COLO668 (cell line): ENCODE measurements at regions not wholly inside any gene's neighbourhood (a gene's known extent, or its start where the extent isn't known, plus 50 kb on each side); places are given as distances from the start of the nearest gene placed in this dataset.

Source experiments
- DNase-seq: peaks from one replicate; lab custom pipeline; 2025; ENCODE audit not compliant: unreplicated experiment; lab: John Stamatoyannopoulos, UW

GRCh38 chr2:129642526-129643043 is 336.9 kb upstream of the RAB6C start:
- no peak for DNase-seq

DNA sequence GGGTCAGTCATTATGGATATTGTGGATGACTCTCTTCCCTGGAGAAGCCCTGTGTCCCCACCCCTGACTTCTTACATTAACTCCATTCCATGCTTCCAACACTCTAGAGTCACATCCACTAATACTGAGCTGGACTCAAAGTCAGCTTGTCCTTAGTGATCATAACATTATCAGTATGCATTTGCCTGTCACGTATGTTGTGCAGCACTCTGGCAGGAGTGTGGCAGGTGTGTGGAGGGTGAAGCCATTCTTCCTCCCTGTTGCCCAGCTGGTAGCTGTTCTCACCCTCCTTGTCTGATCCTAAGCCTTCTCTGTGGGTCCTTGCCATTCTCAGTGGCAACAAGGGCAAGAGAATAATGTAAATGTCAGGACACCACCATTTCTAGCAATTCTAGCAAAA is 334.1 kb upstream of the RAB6C start:
- no peak for DNase-seq

- no peak for DNase-seq
Measured at GRCh38 chr2:129646107-129646506, 333.4 kb upstream of the RAB6C start.

DNA sequence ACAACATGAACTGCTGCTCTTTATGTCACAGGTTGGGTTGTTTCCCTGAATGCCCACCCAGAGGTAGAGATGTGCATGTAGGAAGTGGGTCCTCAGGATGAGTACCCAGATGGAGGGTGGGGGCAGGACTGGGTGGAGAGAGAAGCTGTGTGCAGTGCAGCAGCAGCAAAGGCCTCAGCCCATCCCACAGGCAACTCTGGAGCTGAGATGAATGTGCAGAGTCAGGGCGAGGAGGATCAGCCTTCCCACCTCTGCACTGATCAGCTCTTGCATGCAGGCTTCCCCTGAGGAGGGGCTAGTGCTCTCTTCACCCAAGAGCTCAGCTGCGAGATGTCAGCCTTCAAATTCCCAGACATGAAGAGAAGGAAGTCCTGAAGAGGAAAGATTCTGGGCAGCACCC is 326.2 kb upstream of the RAB6C start:
- DNase-seq, result no peak

GRCh38 chr2:129654331-129654730 is 325.1 kb upstream of the RAB6C start:
- no peak for DNase-seq

DNA sequence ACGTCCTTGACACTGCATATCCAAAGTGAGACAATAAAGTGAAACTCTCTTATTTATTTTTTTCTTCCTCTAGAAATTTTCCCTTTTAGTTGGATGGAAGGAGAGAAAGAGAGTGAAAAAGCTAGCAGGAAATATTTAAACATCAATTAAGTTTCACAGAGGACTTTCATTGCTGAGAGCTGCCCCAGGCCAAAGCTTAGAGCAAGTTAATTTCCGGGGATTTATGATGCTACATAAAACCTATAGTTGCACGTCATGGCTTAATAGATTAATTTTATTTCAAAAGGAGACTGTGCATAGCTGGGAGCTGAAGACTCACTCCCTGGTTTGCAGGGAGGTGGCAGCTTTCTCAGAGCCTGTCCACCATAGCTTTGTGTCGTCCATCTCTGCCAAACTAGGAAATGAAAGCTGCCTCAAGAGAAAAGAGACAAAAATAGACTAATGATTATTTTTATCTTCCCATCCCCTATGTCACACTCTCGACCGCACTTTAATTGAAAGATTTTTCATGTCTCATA is 323.3 kb upstream of the RAB6C start:
- no peak for DNase-seq

GRCh38 chr2:129658430-129658829 is 321.0 kb upstream of the RAB6C start:
- no peak for DNase-seq

DNA sequence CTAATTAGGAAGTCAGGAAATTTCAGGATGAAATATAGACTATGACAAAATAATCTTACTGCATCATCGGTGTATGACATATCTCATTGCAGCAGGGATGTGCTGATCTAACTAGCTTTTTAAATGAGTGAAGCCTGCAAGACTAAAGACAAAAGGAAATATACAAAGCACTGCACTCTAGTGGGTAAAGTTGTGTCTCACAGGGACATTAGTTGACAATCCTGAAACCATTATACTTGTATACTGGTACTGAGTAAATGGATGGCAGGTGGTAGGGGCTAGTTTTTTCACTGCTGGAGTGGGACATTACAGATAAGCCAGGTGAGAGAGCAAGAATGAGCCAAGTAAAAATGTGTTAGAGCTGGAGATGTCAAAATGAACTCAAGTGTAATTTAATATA is 317.5 kb upstream of the RAB6C start:
- no peak for DNase-seq

GRCh38 chr2:129667577-129667976 is 311.9 kb upstream of the RAB6C start:
- no peak for DNase-seq

DNA sequence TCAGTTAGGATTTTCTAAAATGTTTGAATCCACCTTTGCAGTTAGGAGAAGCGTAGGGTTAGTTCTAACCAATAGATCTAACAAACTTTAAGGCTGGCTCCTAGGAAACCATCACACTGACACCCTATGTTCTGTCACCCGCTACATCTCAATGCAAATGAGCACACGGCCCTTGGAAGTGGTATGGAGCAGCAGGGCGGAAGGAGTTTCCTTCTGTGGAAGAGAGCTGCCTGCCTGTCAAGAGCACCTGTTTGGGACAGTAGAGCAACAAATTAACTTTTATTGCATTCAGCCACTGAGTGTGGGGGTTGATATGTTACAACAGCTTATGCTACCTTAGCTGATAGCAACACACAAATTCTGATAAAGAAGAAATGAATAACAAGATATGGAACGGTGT is 306.9 kb upstream of the RAB6C start:
- DNase-seq, result no peak

DNA sequence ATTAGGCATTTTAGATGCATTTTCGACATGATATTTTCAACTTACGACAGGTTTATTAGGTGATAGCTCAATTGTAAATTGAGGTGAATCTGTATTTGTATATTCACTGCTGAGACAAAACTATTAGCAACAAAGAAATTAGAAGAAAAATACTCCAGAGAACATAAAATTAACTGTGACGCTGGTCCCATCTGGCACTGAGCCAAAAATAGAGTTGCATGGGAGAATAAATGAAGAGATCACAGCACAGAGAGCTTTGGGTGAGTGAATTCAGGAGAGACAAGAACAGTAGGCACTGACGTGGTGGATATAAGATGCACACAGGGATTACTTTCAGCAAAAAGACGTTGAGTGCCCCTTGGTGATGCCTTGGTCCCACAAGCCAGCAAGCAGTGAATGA is 306.2 kb upstream of the RAB6C start:
- DNase-seq, result no peak

GRCh38 chr2:129673847-129674711 is 305.4 kb upstream of the RAB6C start:
- no peak for DNase-seq

DNA sequence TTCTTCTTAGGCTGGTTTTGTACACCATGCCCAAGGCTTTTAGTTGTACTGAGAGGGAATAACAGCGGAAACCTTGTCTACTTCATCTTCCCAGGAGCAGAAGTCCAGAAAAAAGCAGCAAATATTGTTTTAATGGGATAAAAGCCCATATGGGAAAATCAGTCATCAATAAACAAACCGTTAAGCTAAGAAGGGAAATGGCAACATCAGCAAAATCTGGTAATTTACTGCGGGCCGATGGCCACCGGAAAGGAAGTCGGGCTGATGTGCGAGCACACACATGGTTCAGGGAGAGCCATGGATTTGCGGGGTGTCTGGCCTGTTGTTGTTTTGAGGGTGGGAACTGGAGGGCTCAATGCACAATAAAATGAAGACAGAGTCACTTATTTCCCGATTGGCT is 300.7 kb upstream of the RAB6C start:
- DNase-seq, result no peak

DNA sequence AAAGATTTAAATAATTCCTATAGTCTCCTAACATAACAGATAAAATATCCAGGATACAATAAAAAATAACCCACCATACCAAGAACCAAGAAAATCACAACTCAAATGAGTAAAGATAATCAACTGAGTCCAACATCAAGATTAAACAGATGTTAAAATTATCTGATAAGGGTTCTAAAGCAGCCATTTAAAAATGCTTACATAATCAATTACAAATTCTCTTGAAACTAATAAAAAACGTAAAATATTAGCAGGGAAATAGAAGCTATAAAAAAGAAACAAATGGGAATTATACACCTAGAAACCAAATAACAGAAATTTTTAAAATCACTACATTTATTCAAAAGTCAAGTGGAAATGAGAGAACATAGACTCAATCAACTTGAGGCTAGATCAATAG is 297.7 kb upstream of the RAB6C start:
- no peak for DNase-seq

GRCh38 chr2:129689653-129690448 is 289.6 kb upstream of the RAB6C start:
- no peak for DNase-seq

GRCh38 chr2:129695496-129695895 is 284.0 kb upstream of the RAB6C start:
- no peak for DNase-seq

DNA sequence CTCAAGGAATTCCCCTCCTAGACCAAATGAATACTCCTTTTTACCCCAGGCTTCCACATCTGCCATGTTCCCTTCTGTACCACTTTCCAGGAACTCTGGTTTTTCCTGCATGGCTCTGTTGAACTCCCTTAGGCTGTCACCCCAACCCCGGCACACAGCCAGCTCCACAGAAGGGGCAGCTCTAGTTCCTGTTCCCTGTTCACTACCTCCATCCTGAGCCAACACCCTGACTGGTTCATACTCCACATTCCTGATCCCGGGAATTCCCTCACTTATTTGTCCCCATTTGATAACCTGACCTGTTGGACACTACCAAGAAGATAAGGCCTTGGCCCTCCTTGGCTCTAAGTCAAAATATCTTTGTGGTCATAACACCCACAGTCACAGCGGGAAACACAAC is 280.9 kb upstream of the RAB6C start:
- DNase-seq, result no peak

GRCh38 chr2:129699781-129700573 is 279.5 kb upstream of the RAB6C start:
- no peak for DNase-seq

DNA sequence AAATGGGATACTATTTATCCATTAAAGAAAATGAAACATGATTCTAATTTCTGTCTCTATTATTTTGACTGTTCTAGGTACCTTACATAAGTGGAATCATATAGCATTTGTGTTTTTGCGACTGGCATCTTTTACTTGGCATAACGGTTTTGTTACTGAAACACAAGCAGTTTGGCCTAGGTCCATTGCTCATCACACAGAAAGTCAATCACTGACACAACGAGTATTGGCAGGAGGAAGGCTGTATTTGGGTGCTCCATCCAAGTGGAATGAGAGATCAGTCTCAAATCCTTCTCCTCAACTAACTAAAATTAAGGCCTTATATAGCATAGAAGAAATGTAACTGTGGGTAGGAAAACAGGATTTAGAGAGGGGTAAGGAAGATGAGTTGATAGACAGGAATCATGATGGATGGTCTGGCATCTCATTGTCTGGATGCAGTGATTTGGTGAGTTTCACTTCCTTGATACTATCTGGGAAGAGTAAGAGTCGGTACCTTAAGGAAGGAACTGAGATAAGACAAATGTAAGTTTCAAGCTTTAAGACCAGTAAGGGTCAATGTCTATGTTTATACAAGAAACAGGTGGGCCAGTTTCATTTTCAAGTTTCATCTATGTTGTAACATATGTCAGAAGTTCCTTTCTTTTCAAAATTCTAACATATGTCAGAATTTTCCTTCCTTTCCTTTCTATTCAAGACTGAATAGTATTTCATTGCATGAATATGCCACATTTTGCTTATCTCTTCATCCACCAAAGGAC is 276.9 kb upstream of the RAB6C start:
- no peak for DNase-seq

- DNase-seq, result no peak
Measured at GRCh38 chr2:129705085-129705484, 274.4 kb upstream of the RAB6C start.
